RWPE2 (cell line): ENCODE measurements at regions not wholly inside any gene's neighbourhood (a gene's known extent, or its start where the extent isn't known, plus 50 kb on each side); places are given as distances from the start of the nearest gene placed in this dataset.
"Not testable (repeated sequence)": the region's sequence is repeated elsewhere in the genome, so short reads cannot be mapped to it uniquely, and the experiment has no call there.

Experiments used
- ATAC-seq: fragments of 200-7000 bp; cut with Tn5 transposase; 3 replicates; pipeline ENCODE4 v1.9.1; 2021; ENCODE audit warnings: low read depth
- DNase-seq: peaks from one replicate; pipeline ENCODE4 v3.0.0-alpha.2; 2020; ENCODE audit warnings: low spot score
- H3K27ac ChIP-seq: fragments of 450-650 bp; 2 replicates; pipeline ENCODE4 v1.5.1; 2017; ENCODE audit warnings: mild to moderate bottlenecking; ENCODE audit not compliant: poor library complexity, severe bottlenecking
- H3K27me3 ChIP-seq: fragments of 250-450 bp; sonication (Bioruptor Pico); 2 replicates; pipeline ENCODE4 v1.5.1; 2021; ENCODE audit warnings: mild to moderate bottlenecking, moderate library complexity; ENCODE audit not compliant: insufficient read depth, poor library complexity, severe bottlenecking
- H3K36me3 ChIP-seq: fragments of 250-450 bp; sonication (Bioruptor Pico); 2 replicates; pipeline ENCODE4 v1.5.1; 2020; ENCODE audit warnings: low read depth, mild to moderate bottlenecking, moderate library complexity
- H3K4me1 ChIP-seq: fragments of 250-450 bp; sonication (Bioruptor Pico); 2 replicates; pipeline ENCODE4 v1.5.1; 2021; ENCODE audit warnings: mild to moderate bottlenecking, moderate library complexity; ENCODE audit not compliant: insufficient read depth, poor library complexity, severe bottlenecking
- H3K4me3 ChIP-seq: fragments of 250-450 bp; sonication (Bioruptor Pico); 2 replicates; pipeline ENCODE4 v1.5.1; 2021; ENCODE audit warnings: mild to moderate bottlenecking, moderate library complexity; ENCODE audit not compliant: severe bottlenecking
- H3K9me3 ChIP-seq: fragments of 250-450 bp; sonication (Bioruptor Pico); 2 replicates; pipeline ENCODE4 v1.5.1; 2021; ENCODE audit warnings: mild to moderate bottlenecking, moderate library complexity; ENCODE audit not compliant: severe bottlenecking
- TF ChIP-seq, protein P1 (sequence below): fragments of 450-650 bp; IDR thresholded peaks from one replicate; pipeline ENCODE4 v1.5.1; 2017; ENCODE audit warnings: mild to moderate bottlenecking, moderate library complexity; ENCODE audit not compliant: poor library complexity, severe bottlenecking

DNA sequence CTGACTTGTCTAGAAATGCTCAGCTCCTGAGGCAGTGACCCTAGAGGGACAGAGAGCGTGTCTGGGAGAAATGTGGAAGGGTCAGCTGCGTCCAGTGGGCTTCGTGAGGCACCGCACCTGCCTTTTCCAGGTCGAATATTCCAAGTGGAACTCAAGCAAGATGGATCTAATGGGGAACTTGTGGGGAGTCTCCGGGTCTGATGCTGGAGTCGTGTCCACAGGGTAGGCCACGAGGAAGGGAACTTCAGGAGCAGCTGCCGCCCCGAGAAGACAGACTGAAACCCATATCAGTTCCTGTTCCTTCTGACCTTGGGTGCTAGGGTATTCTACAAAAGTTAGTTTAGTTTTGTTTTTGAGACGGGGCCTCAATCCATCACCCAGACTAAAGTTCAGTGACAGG lies 67.5 kb downstream of the TNFAIP2 start:
- no peaks in the 10 kb centered on the region for H3K36me3 ChIP-seq
- no peaks in the 10 kb centered on the region for H3K9me3 ChIP-seq
- peaks cover 13% of the 10 kb centered on the region for H3K4me1 ChIP-seq
- H3K27me3 ChIP-seq, result no peaks in the 10 kb centered on the region
- no peak for DNase-seq
- TF ChIP-seq, protein P1, sequence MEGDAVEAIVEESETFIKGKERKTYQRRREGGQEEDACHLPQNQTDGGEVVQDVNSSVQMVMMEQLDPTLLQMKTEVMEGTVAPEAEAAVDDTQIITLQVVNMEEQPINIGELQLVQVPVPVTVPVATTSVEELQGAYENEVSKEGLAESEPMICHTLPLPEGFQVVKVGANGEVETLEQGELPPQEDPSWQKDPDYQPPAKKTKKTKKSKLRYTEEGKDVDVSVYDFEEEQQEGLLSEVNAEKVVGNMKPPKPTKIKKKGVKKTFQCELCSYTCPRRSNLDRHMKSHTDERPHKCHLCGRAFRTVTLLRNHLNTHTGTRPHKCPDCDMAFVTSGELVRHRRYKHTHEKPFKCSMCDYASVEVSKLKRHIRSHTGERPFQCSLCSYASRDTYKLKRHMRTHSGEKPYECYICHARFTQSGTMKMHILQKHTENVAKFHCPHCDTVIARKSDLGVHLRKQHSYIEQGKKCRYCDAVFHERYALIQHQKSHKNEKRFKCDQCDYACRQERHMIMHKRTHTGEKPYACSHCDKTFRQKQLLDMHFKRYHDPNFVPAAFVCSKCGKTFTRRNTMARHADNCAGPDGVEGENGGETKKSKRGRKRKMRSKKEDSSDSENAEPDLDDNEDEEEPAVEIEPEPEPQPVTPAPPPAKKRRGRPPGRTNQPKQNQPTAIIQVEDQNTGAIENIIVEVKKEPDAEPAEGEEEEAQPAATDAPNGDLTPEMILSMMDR, result no peak
- no peak overlapping the region for H3K4me3 ChIP-seq
- no peak for ATAC-seq
- no peak overlapping the region for H3K27ac ChIP-seq

DNA sequence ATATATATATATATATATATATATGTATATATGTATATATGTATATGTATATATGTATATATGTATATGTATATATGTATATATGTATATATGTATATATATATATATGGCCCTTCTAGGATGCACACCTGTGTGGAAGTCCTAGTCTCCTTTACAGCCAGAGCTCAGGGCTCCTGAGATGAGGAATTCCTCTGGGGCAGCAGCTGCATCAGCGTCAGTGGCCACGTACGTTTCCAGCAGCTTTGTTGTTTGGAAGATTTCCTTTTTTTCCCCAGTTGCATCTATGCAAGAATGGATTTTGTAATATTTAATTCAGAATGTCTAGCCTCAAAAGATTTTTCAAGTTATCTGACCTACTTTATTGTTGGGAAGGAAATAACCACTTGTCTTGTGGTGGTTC lies 68.6 kb downstream of the TNFAIP2 start:
- no peak overlapping the region for H3K4me3 ChIP-seq
- H3K4me1 ChIP-seq, result peaks cover 13% of the 10 kb centered on the region
- no peaks in the 10 kb centered on the region for H3K9me3 ChIP-seq
- no peaks in the 10 kb centered on the region for H3K27me3 ChIP-seq
- ATAC-seq, result no peak
- DNase-seq, result no peak
- H3K36me3 ChIP-seq, result no peaks in the 10 kb centered on the region
- no peak overlapping the region for H3K27ac ChIP-seq
- TF ChIP-seq, protein P1, result no peak

DNA sequence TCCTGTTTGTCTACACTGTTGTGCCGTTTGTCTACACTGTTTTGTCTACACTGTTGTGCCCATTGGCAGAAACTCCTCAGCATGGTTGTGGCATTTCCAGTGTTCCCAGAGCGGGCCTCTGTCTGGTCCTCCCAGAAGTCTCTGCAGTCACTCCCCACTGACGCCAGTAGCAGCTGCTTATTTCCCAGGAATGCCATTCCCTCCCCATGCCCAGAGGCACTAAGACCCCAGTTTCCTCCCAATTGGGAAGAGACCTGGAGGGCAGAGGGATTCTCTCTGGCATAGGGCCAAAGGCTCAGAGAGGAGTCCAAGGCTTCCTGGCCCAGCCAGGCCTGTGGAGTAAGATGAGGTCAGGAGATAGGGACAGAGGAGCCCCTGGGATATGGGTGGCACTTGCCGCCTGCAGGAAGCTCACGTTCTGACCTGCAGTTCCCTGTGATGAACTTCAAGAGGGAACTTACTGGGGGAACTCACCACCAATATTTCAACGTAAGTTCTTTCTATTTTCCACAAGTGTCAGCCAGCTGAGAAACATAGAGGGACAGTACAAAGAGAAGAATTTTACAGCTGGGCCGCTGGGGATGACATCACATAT lies 69.1 kb downstream of the TNFAIP2 start:
- TF ChIP-seq, protein P1, result no peak
- H3K27ac ChIP-seq, result no peak overlapping the region

DNA sequence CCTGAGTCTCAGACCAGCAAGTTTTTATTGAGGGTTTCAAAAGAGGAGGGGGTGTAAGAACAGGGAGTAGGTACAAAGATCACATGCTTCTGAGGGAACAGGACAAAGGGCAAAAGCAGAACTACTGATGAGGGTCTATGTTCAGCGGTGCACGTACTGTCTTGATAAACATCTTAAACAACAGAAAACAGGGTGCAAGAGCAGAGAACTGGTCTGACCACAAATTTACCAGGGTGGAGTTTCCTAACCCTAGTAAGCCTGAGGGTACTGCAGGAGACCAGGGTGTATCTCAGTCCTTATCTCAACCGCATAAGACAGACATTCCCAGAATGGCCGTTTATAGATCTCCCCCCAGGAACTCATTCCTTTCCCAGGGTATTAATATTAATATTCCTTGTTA lies 69.6 kb downstream of the TNFAIP2 start:
- not testable (repeated sequence) for ATAC-seq, H3K9me3 ChIP-seq

More for the DNA sequence above, 69.1 kb downstream of the TNFAIP2 start:
- DNase-seq (no peak), ATAC-seq (no peak)
- no peaks in the 10 kb centered on the region for H3K9me3 ChIP-seq
- H3K4me3 ChIP-seq, result no peak overlapping the region
- peaks cover 10% of the 10 kb centered on the region for H3K4me1 ChIP-seq
- no peaks in the 10 kb centered on the region for H3K36me3 ChIP-seq
- H3K27me3 ChIP-seq, result no peaks in the 10 kb centered on the region

DNA sequence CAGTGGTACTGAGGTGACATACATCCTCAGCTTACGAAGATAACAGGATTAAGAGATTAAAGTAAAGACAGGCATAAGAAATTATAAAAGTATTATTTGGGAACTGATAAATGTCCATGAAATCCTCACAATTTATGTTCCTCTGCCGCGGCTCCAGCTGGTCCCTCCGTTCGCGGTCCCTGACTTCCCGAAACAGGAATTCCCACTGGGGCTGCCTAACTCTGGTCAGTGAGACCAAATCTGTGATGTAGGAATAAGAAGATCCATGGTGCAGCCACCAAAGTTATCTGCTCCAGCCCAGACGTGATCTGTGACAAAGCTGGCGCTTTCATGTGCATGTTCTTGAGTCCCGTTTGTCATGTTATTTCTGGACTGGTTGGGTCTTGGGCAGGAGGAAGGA lies 70.2 kb downstream of the TNFAIP2 start:
- not testable (repeated sequence) for H3K36me3 ChIP-seq, ATAC-seq, H3K27me3 ChIP-seq, DNase-seq, H3K27ac ChIP-seq, H3K9me3 ChIP-seq, H3K4me3 ChIP-seq
- peaks cover 16% of the 10 kb centered on the region for H3K4me1 ChIP-seq

More for the DNA sequence above, 69.6 kb downstream of the TNFAIP2 start:
- not testable (repeated sequence) for DNase-seq, H3K27me3 ChIP-seq, H3K4me3 ChIP-seq, H3K27ac ChIP-seq, H3K36me3 ChIP-seq
- peaks cover 12% of the 10 kb centered on the region for H3K4me1 ChIP-seq
